IMR-90 (cell line): ENCODE measurements at regions not wholly inside any gene's neighbourhood (a gene's known extent, or its start where the extent isn't known, plus 50 kb on each side); places are given as distances from the start of the nearest gene placed in this dataset.

ENCODE experiments used
- ATAC-seq: fragments of 200-7000 bp; cut with Tn5 transposase; 2 replicates; pipeline ENCODE4 v1.9.1; 2020; ENCODE audit warnings: low read depth, mild to moderate bottlenecking, moderate library complexity
- BruUV-seq: library from RNA; stranded (reverse); fragments of 400-500 nt; replicated peaks from 2 replicates; lab custom pipeline; 2021; lab: Mats Ljungman, UMichigan
- CTCF ChIA-PET: fragments of 300-600 bp; formaldehyde crosslinking; extraction: SDS; loops from one replicate; lab custom pipeline; 2021; ENCODE audit warnings: antibody characterized with exemption; lab: Yijun Ruan, JAX
- POLR2A ChIA-PET: fragments of 300-600 bp; sonication (Branson Sonifier 250); formaldehyde crosslinking; loops from one replicate; lab custom pipeline; 2022; ENCODE audit warnings: antibody characterized with exemption; ENCODE audit not compliant: unreplicated experiment; lab: Charles Lee
- DNase-seq: peaks from one replicate; pipeline ENCODE4 v3.0.0; 2013
- H2AFZ ChIP-seq: replicated peaks from 2 replicates; pipeline ENCODE3; 2013; ENCODE audit warnings: low read length, mild to moderate bottlenecking; ENCODE audit not compliant: poor library complexity
- H2AK5ac ChIP-seq: 2 replicates; pipeline ENCODE4 v1.6.1; 2013; ENCODE audit warnings: low read depth, low read length, inconsistent platforms
- H2AK9ac ChIP-seq: replicated peaks from 2 replicates; pipeline ENCODE3; 2013; ENCODE audit warnings: mild to moderate bottlenecking, low read depth, low read length, moderate library complexity; ENCODE audit not compliant: poor library complexity
- H2BK120ac ChIP-seq: 2 replicates; pipeline ENCODE4 v1.6.1; 2013; ENCODE audit warnings: low read depth, low read length, inconsistent platforms
- H2BK15ac ChIP-seq: 3 replicates; pipeline ENCODE4 v1.6.1; 2013; ENCODE audit warnings: low read depth, low read length, inconsistent platforms
- H2BK20ac ChIP-seq: 2 replicates; pipeline ENCODE4 v1.6.1; 2013; ENCODE audit warnings: low read depth, mild to moderate bottlenecking, inconsistent platforms, low read length, moderate library complexity
- H2BK5ac ChIP-seq: 2 replicates; pipeline ENCODE4 v1.6.1; 2013; ENCODE audit warnings: mild to moderate bottlenecking, low read depth, low read length, inconsistent platforms; ENCODE audit not compliant: poor library complexity, severe bottlenecking
- H3K14ac ChIP-seq: replicated peaks from 2 replicates; pipeline ENCODE4 v1.6.1; 2013; ENCODE audit warnings: low read depth, low read length, inconsistent platforms
- H3K18ac ChIP-seq: 2 replicates; pipeline ENCODE4 v1.6.1; 2013; ENCODE audit warnings: low read depth, low read length, control low read depth
- H3K23ac ChIP-seq: 2 replicates; pipeline ENCODE4 v1.6.1; 2013; ENCODE audit warnings: low read depth, low read length, inconsistent platforms
- H3K27ac ChIP-seq: 2 replicates; pipeline ENCODE4 v1.5.1; 2013; ENCODE audit warnings: mild to moderate bottlenecking, control low read depth, low read length; ENCODE audit not compliant: insufficient read depth
- H3K27me3 ChIP-seq: 2 replicates; pipeline ENCODE4 v1.6.1; 2013; ENCODE audit warnings: low read length; ENCODE audit not compliant: control insufficient read depth, insufficient read depth
- H3K36me3 ChIP-seq: 2 replicates; pipeline ENCODE4 v1.6.1; 2013; ENCODE audit warnings: low read length, mixed read lengths; ENCODE audit not compliant: control insufficient read depth, insufficient read depth
- H3K4ac ChIP-seq: 2 replicates; pipeline ENCODE4 v1.6.1; 2013; ENCODE audit warnings: low read depth, low read length, inconsistent platforms
- H3K4me1 ChIP-seq: 2 replicates; pipeline ENCODE4 v1.6.1; 2013; ENCODE audit warnings: low read length, mixed read lengths; ENCODE audit not compliant: control insufficient read depth, insufficient read depth
- H3K4me2 ChIP-seq: 2 replicates; pipeline ENCODE4 v1.6.1; 2013; ENCODE audit warnings: low read depth, mild to moderate bottlenecking, control low read depth, low read length, moderate library complexity
- H3K4me3 ChIP-seq: 2 replicates; pipeline ENCODE4 v1.5.1; 2013; ENCODE audit warnings: low read depth, mild to moderate bottlenecking, control low read depth, low read length, moderate library complexity; ENCODE audit not compliant: insufficient read depth
- H3K56ac ChIP-seq: 2 replicates; pipeline ENCODE4 v1.6.1; 2013; ENCODE audit warnings: low read length, inconsistent platforms; ENCODE audit not compliant: insufficient read depth; ENCODE audit errors: extremely low read depth
- H3K79me1 ChIP-seq, 2 experiments: 2 replicates each; pipeline ENCODE4 v1.6.1; 2013; ENCODE audit warnings: low read length in 2 of 2, inconsistent platforms in 1 of 2, low read depth in 1 of 2
- H3K9ac ChIP-seq: 2 replicates; pipeline ENCODE4 v1.6.1; 2013; ENCODE audit warnings: low read depth, low read length, control low read depth
- H3K9me1 ChIP-seq: 2 replicates; pipeline ENCODE4 v1.6.1; 2013; ENCODE audit warnings: low read length, inconsistent platforms; ENCODE audit not compliant: insufficient read depth
- H3K9me3 ChIP-seq: 2 replicates; pipeline ENCODE4 v1.6.1; 2013; ENCODE audit warnings: low read length; ENCODE audit not compliant: control insufficient read depth, insufficient read depth
- H4K20me1 ChIP-seq: 2 replicates; pipeline ENCODE4 v1.6.1; 2013; ENCODE audit warnings: low read length, inconsistent platforms; ENCODE audit not compliant: insufficient read depth
- H4K5ac ChIP-seq: 2 replicates; pipeline ENCODE4 v1.6.1; 2013; ENCODE audit warnings: mild to moderate bottlenecking, low read depth, low read length, control low read depth
- H4K8ac ChIP-seq, 2 experiments: 2 replicates each; pipeline ENCODE4 v1.6.1; 2013; ENCODE audit warnings: low read depth in 2 of 2, low read length in 2 of 2, control low read depth in 1 of 2, inconsistent platforms in 1 of 2
- H4K91ac ChIP-seq: 2 replicates; pipeline ENCODE4 v1.6.1; 2013; ENCODE audit warnings: low read depth, low read length, inconsistent platforms; ENCODE audit not compliant: insufficient read depth
- BHLHE40 ChIP-seq: fragments of 150-350 bp; IDR thresholded peaks from 2 replicates; pipeline ENCODE4 v1.6.1; 2016; ENCODE audit warnings: mild to moderate bottlenecking, low read depth, low read length
- CHD1 ChIP-seq: IDR thresholded peaks from 2 replicates; pipeline ENCODE4 v1.6.1; 2012; ENCODE audit warnings: low read depth, low read length, improper control_type of control experiment
- CTCF ChIP-seq: conservative IDR thresholded peaks from 2 replicates; pipeline ENCODE4 v1.5.1; 2012; ENCODE audit warnings: mild to moderate bottlenecking, low read depth, low read length, improper control_type of control experiment
- FOS ChIP-seq: fragments of 150-350 bp; IDR thresholded peaks from 2 replicates; pipeline ENCODE4 v1.6.1; 2016; ENCODE audit warnings: low read depth, low read length
- MXI1 ChIP-seq: IDR thresholded peaks from 2 replicates; pipeline ENCODE4 v1.6.1; 2012; ENCODE audit warnings: low read depth, mild to moderate bottlenecking, low read length, moderate library complexity, borderline replicate concordance
- NFE2L2 ChIP-seq: fragments of 150-350 bp; IDR thresholded peaks from 2 replicates; pipeline ENCODE4 v1.6.1; 2016; ENCODE audit warnings: low read depth, mild to moderate bottlenecking, low read length
- POLR2A ChIP-seq: IDR thresholded peaks from 2 replicates; pipeline ENCODE4 v1.6.1; 2012; ENCODE audit warnings: mild to moderate bottlenecking, low read depth, low read length
- RAD21 ChIP-seq: IDR thresholded peaks from 2 replicates; pipeline ENCODE4 v1.6.1; 2012; ENCODE audit warnings: low read length, improper control_type of control experiment
- RCOR1 ChIP-seq: IDR thresholded peaks from 2 replicates; pipeline ENCODE4 v1.6.1; 2012; ENCODE audit warnings: mild to moderate bottlenecking, low read length, improper control_type of control experiment; ENCODE audit not compliant: insufficient replicate concordance
- RFX5 ChIP-seq: IDR thresholded peaks from 2 replicates; pipeline ENCODE4 v1.8.0; 2012; ENCODE audit warnings: low read depth, mild to moderate bottlenecking, low read length, moderate library complexity
- SMC3 ChIP-seq: fragments of 150-350 bp; IDR thresholded peaks from 2 replicates; pipeline ENCODE4 v1.6.1; 2016; ENCODE audit warnings: low read depth, mild to moderate bottlenecking, antibody characterized with exemption, low read length, moderate library complexity
- USF2 ChIP-seq: fragments of 150-350 bp; IDR thresholded peaks from 2 replicates; pipeline ENCODE4 v1.6.1; 2017; ENCODE audit warnings: mild to moderate bottlenecking, antibody characterized with exemption, low read length, low read depth
- WGBS, 2 experiments: methylation state at CpG; one replicate each; pipeline versions ENCODE4 v1.1.5 to v1.1.7; 2013; ENCODE audit warnings: missing lambda C conversion rate in 2 of 2; ENCODE audit not compliant: insufficient read length in 1 of 2; ENCODE audit errors: extremely low coverage in 2 of 2; 5-methylcytosine and 5-hydroxymethylcytosine counted together
- dilution Hi-C: fragments of 300-500 bp; cut with HindIII; formaldehyde crosslinking; loops from one replicate; pipeline ENCODE4 v1.14.3; 2018; ENCODE audit warnings: low sequenced_read_pairs; ENCODE audit not compliant: unreplicated experiment
- in situ Hi-C: fragments of 300-500 bp; cut with MboI; formaldehyde crosslinking; loops from 3 replicates; pipeline ENCODE4 v1.14.3; 2019; ENCODE audit warnings: low sequenced_read_pairs, inconsistent platforms, mixed read lengths
- intact Hi-C: fragments of 100-400 bp; cut with micrococcal nuclease; formaldehyde crosslinking; loops from 2 replicates; pipeline ENCODE4 v1.10.0; 2022

GRCh38 chr5:53411388-53411787 is 69.0 kb upstream of the FST start:
- H3K79me1 ChIP-seq, result 0 out of 4 replicates have a peak, but pooled peaks cover 3 to 4% of the 10 kb centered on the region in 2 experiments
- H3K9me3 ChIP-seq, result no peaks in the 10 kb centered on the region
- H3K4me2 ChIP-seq, result peak overlapping the region; percentile 79
- no peak overlapping the region for H2AK5ac ChIP-seq
- TF ChIP-seq RAD21, result no peak
- no peak for TF ChIP-seq BHLHE40
- TF ChIP-seq RCOR1, result no peak
- TF ChIP-seq RFX5, result no peak
- no peak for TF ChIP-seq FOS
- no peak for TF ChIP-seq SMC3
- TF ChIP-seq POLR2A, result no peak
- TF ChIP-seq USF2, result no peak
- TF ChIP-seq CHD1, result no peak
- TF ChIP-seq MXI1, result no peak
- no peak for TF ChIP-seq CTCF
- no peak for TF ChIP-seq NFE2L2
- peak overlapping the region; percentile 95 for H2BK120ac ChIP-seq
- peak overlapping the region; percentile 88; the same call in 1 of the 2 replicates for H3K4ac ChIP-seq
- H3K27ac ChIP-seq, result peak overlapping the region; percentile 84
- peaks cover 11% of the 10 kb centered on the region for H3K4me1 ChIP-seq
- BruUV-seq, result no TSS peak
- in situ Hi-C loops (no loop called here), intact Hi-C loops (no loop called here), dilution Hi-C loops (no loop called here)
- H3K9ac ChIP-seq, result peak overlapping the region; percentile 51; the same call in 1 of the 2 replicates
- no peak overlapping the region; the same call in 1 of the 2 replicates for H3K56ac ChIP-seq
- no peaks in the 10 kb centered on the region for H4K20me1 ChIP-seq
- no peaks in the 10 kb centered on the region for H3K27me3 ChIP-seq
- no peaks in the 10 kb centered on the region for H3K36me3 ChIP-seq
- H4K5ac ChIP-seq, result peak overlapping the region; percentile 99
- WGBS, 2 experiments, result no CpG with 5 or more reads among the region's 1 CpG
- CTCF ChIA-PET, result no interaction called here
- peak overlapping the region; percentile 98 for H2BK20ac ChIP-seq
- peak overlapping the region; percentile 84 for H2BK5ac ChIP-seq
- H3K4me3 ChIP-seq, result no peak overlapping the region
- DNase-seq (peak; percentile 28), ATAC-seq (0 out of 2 replicates have a peak, but pooled peaks have one; percentile 21)
- no peak overlapping the region for H2AK9ac ChIP-seq
- H4K91ac ChIP-seq, result peak overlapping the region; percentile 93; the same call in 1 of the 2 replicates
- H3K18ac ChIP-seq, result peak overlapping the region; percentile 99
- peaks cover 2% of the 10 kb centered on the region; the same call in 1 of the 2 replicates for H3K9me1 ChIP-seq
- peak overlapping the region; percentile 87 to 98 for H4K8ac ChIP-seq
- peak overlapping the region; percentile 78; the same call in 1 of the 2 replicates for H3K23ac ChIP-seq
- peak overlapping the region; percentile 99 for H2BK15ac ChIP-seq
- H2AFZ ChIP-seq, result no peak overlapping the region
- POLR2A ChIA-PET, result no interaction called here
- H3K14ac ChIP-seq, result peak overlapping the region; percentile 91; the same call in 1 of the 2 replicates
